Activated T-helper 2 cell treated with anti-CD3 and anti-CD28 coated beads, Interferon-gamma antibody, Interleukin-2, Interleukin-4, amounts not matched to agents 10 μg/mL and 5 μg/mL and 100 μg/mL, durations not matched to agents 14 hours and 24 hours and 36 hours (primary cell): ENCODE measurements at regions not wholly inside any gene's neighbourhood (a gene's known extent, or its start where the extent isn't known, plus 50 kb on each side); places are given as distances from the start of the nearest gene placed in this dataset.

ENCODE experiments used
- DNase-seq: peaks from one replicate; pipeline ENCODE4 v3.0.0; 2021; ENCODE audit warnings: low spot score
- H3K27ac Mint-ChIP-seq: one replicate; pipeline ENCODE4 v1.8.0; 2021; ENCODE audit warnings: mixed read lengths
- H3K27me3 Mint-ChIP-seq: one replicate; pipeline ENCODE4 v1.8.0; 2021; ENCODE audit warnings: low read depth, mixed read lengths
- H3K36me3 Mint-ChIP-seq: one replicate; pipeline ENCODE4 v1.8.0; 2021; ENCODE audit warnings: low read depth, mixed read lengths
- H3K4me1 Mint-ChIP-seq: one replicate; pipeline ENCODE4 v1.8.0; 2021; ENCODE audit warnings: low read depth, mixed read lengths
- H3K4me3 Mint-ChIP-seq: one replicate; pipeline ENCODE4 v1.8.0; 2021; ENCODE audit warnings: low read depth, mild to moderate bottlenecking, moderate library complexity, mixed read lengths
- H3K9me3 Mint-ChIP-seq: one replicate; pipeline ENCODE4 v1.8.0; 2021; ENCODE audit warnings: mixed read lengths
- intact Hi-C: fragments of 100-400 bp; cut with micrococcal nuclease; formaldehyde crosslinking; loops from one replicate; pipeline ENCODE4 v1.15.1; 2023

- no peak overlapping the region for H3K27ac Mint-ChIP-seq
- H3K27me3 Mint-ChIP-seq = peaks cover 30% of the 10 kb centered on the region
- H3K36me3 Mint-ChIP-seq = no peaks in the 10 kb centered on the region
- no peaks in the 10 kb centered on the region for H3K9me3 Mint-ChIP-seq
- H3K4me3 Mint-ChIP-seq = no peak overlapping the region
- intact Hi-C loops = no loop called here
- DNase-seq = no peak
- H3K4me1 Mint-ChIP-seq = no peaks in the 10 kb centered on the region
Measured at GRCh38 chr5:74209571-74209970, 431.0 kb downstream of the ENC1 start.

- Mint-ChIP-seq H3K27me3 (peaks cover 37% of the 10 kb centered on the region), H3K4me3 (no peak overlapping the region), H3K36me3 (no peaks in the 10 kb centered on the region), H3K27ac (no peak overlapping the region), H3K9me3 (no peaks in the 10 kb centered on the region), H3K4me1 (peaks cover 2% of the 10 kb centered on the region)
- intact Hi-C loops = no loop called here
- no peak for DNase-seq
Measured at GRCh38 chr5:74206579-74207550, 433.7 kb downstream of the ENC1 start.

- Mint-ChIP-seq H3K27ac (no peak overlapping the region), H3K4me1 (peaks cover 10% of the 10 kb centered on the region), H3K36me3 (no peaks in the 10 kb centered on the region), H3K4me3 (no peak overlapping the region), H3K9me3 (no peaks in the 10 kb centered on the region), H3K27me3 (peaks cover 34% of the 10 kb centered on the region)
- no peak for DNase-seq
- intact Hi-C loops = no loop called here
Measured at GRCh38 chr5:74205767-74206578, 434.6 kb downstream of the ENC1 start.

- intact Hi-C loops = loop anchor here (1.0 to 2.0 kb wide), 2 partner anchors 19 to 39 kb away; no protein-coding TSS in a partner anchor
- no peaks in the 10 kb centered on the region for H3K36me3 Mint-ChIP-seq
- peaks cover 14% of the 10 kb centered on the region for H3K27me3 Mint-ChIP-seq
- H3K9me3 Mint-ChIP-seq = no peaks in the 10 kb centered on the region
- no peak overlapping the region for H3K4me3 Mint-ChIP-seq
- DNase-seq = no peak
- H3K4me1 Mint-ChIP-seq = peaks cover 33% of the 10 kb centered on the region
- no peak overlapping the region for H3K27ac Mint-ChIP-seq
Measured at GRCh38 chr5:74201334-74202081, 439.0 kb downstream of the ENC1 start.

GRCh38 chr5:74200560-74200959 lies 440.0 kb downstream of the ENC1 start:
- intact Hi-C loops = loop anchor here (2.0 kb wide), 1 partner anchor 40 kb away; no protein-coding TSS in a partner anchor
- DNase-seq = no peak
- Mint-ChIP-seq H3K9me3 (no peaks in the 10 kb centered on the region), H3K4me1 (peaks cover 40% of the 10 kb centered on the region), H3K4me3 (no peak overlapping the region), H3K27me3 (peaks cover 14% of the 10 kb centered on the region), H3K27ac (no peak overlapping the region), H3K36me3 (no peaks in the 10 kb centered on the region)

- Mint-ChIP-seq H3K4me3 (no peak overlapping the region), H3K27ac (no peak overlapping the region), H3K27me3 (peaks cover 17% of the 10 kb centered on the region), H3K9me3 (no peaks in the 10 kb centered on the region), H3K4me1 (peaks cover 41% of the 10 kb centered on the region), H3K36me3 (no peaks in the 10 kb centered on the region)
- DNase-seq = no peak
- intact Hi-C loops = loop anchor here (1.0 to 10.0 kb wide), 5 partner anchors 41 to 443 kb away; partner anchors contain the start of gene ENC1
Measured at GRCh38 chr5:74199436-74200210, 440.9 kb downstream of the ENC1 start.

- peak; percentile 17 for DNase-seq
- H3K9me3 Mint-ChIP-seq = no peaks in the 10 kb centered on the region
- peaks cover 41% of the 10 kb centered on the region for H3K4me1 Mint-ChIP-seq
- intact Hi-C loops = loop anchor here (1.0 to 10.0 kb wide), 4 partner anchors 117 to 443 kb away; partner anchors contain the start of gene ENC1
- H3K36me3 Mint-ChIP-seq = no peaks in the 10 kb centered on the region
- H3K27me3 Mint-ChIP-seq = peaks cover 15% of the 10 kb centered on the region
- no peak overlapping the region for H3K27ac Mint-ChIP-seq
- H3K4me3 Mint-ChIP-seq = no peak overlapping the region
Measured at GRCh38 chr5:74199005-74199404, 441.5 kb downstream of the ENC1 start.

- Mint-ChIP-seq H3K27me3 (peaks cover 13% of the 10 kb centered on the region), H3K9me3 (no peaks in the 10 kb centered on the region), H3K4me3 (no peak overlapping the region), H3K4me1 (peaks cover 41% of the 10 kb centered on the region), H3K36me3 (no peaks in the 10 kb centered on the region), H3K27ac (no peak overlapping the region)
- DNase-seq = no peak
- intact Hi-C loops = loop anchor here (5.0 to 10.0 kb wide), 2 partner anchors 303 to 444 kb away; partner anchors contain the start of gene ENC1
Measured at GRCh38 chr5:74198156-74198555, 442.4 kb downstream of the ENC1 start.

GRCh38 chr5:74196233-74196632 lies 444.3 kb downstream of the ENC1 start:
- Mint-ChIP-seq H3K27ac (no peak overlapping the region), H3K36me3 (no peaks in the 10 kb centered on the region), H3K9me3 (no peaks in the 10 kb centered on the region), H3K4me3 (no peak overlapping the region), H3K4me1 (peaks cover 45% of the 10 kb centered on the region), H3K27me3 (peaks cover 22% of the 10 kb centered on the region)
- DNase-seq = no peak
- intact Hi-C loops = loop anchor here (5.0 to 10.0 kb wide), 2 partner anchors 301 to 446 kb away; partner anchors contain the start of gene ENC1

GRCh38 chr5:74194196-74194595 lies 446.3 kb downstream of the ENC1 start:
- no peak overlapping the region for H3K27ac Mint-ChIP-seq
- H3K36me3 Mint-ChIP-seq = no peaks in the 10 kb centered on the region
- peaks cover 29% of the 10 kb centered on the region for H3K4me1 Mint-ChIP-seq
- H3K9me3 Mint-ChIP-seq = peaks cover 6% of the 10 kb centered on the region
- intact Hi-C loops = loop anchor here (10.0 kb wide), 1 partner anchor 299 kb away; no protein-coding TSS in a partner anchor
- DNase-seq = no peak
- H3K27me3 Mint-ChIP-seq = peaks cover 30% of the 10 kb centered on the region
- no peak overlapping the region for H3K4me3 Mint-ChIP-seq

GRCh38 chr5:74192606-74193299 lies 447.8 kb downstream of the ENC1 start:
- Mint-ChIP-seq H3K4me3 (no peak overlapping the region), H3K9me3 (peaks cover 6% of the 10 kb centered on the region), H3K36me3 (no peaks in the 10 kb centered on the region), H3K27ac (no peak overlapping the region), H3K27me3 (peaks cover 37% of the 10 kb centered on the region), H3K4me1 (peaks cover 20% of the 10 kb centered on the region)
- no peak for DNase-seq
- intact Hi-C loops = loop anchor here (10.0 kb wide), 1 partner anchor 298 kb away; no protein-coding TSS in a partner anchor
